ENCODE measurements at regions not wholly inside any gene's neighbourhood (a gene's known extent, or its start where the extent isn't known, plus 50 kb on each side); places are given as distances from the start of the nearest gene placed in this dataset.

- no peak overlapping the region for H3K27ac ChIP-seq
- no peaks in the 10 kb centered on the region for H3K9me3 ChIP-seq
- no peak overlapping the region for H3K9ac ChIP-seq (ENCODE audit: low read depth in 2 of 2, low read length in 2 of 2)
- DNase-seq = no peak
- no peak overlapping the region for H3K4me3 ChIP-seq
- no peak for TF ChIP-seq CTCF (IDR thresholded peaks at IDR 0.05)
- intact Hi-C loops (cut with DNase I) = no loop called here
- no peaks in the 10 kb centered on the region for H3K27me3 ChIP-seq
- H3K4me1 ChIP-seq = no peaks in the 10 kb centered on the region
- H3K36me3 ChIP-seq = no peaks in the 10 kb centered on the region
Measured at GRCh38 chr5:84682531-84682930, 297.9 kb upstream of the EDIL3 start.

- Histone ChIP-seq H3K36me3 (no peaks in the 10 kb centered on the region), H3K9me3 (no peaks in the 10 kb centered on the region), H3K4me3 (no peak overlapping the region), H3K4me1 (no peaks in the 10 kb centered on the region), H3K27me3 (no peaks in the 10 kb centered on the region), H3K9ac (ENCODE audit: low read depth in 2 of 2, low read length in 2 of 2) (no peak overlapping the region), H3K27ac (no peak overlapping the region)
- intact Hi-C loops (cut with DNase I) = no loop called here
- no peak for DNase-seq
- no peak for TF ChIP-seq CTCF (IDR thresholded peaks at IDR 0.05)
Measured at GRCh38 chr5:84680908-84681307, 296.2 kb upstream of the EDIL3 start.

- intact Hi-C loops (cut with DNase I) = no loop called here
- H3K27ac ChIP-seq = no peak overlapping the region
- no peaks in the 10 kb centered on the region for H3K9me3 ChIP-seq
- no peak for TF ChIP-seq CTCF (IDR thresholded peaks at IDR 0.05)
- H3K36me3 ChIP-seq = no peaks in the 10 kb centered on the region
- DNase-seq = no peak
- H3K4me1 ChIP-seq = no peaks in the 10 kb centered on the region
- H3K4me3 ChIP-seq = no peak overlapping the region
- H3K27me3 ChIP-seq = no peaks in the 10 kb centered on the region
- no peak overlapping the region for H3K9ac ChIP-seq (ENCODE audit: low read depth in 2 of 2, low read length in 2 of 2)
Measured at GRCh38 chr5:84673785-84674184, 289.1 kb upstream of the EDIL3 start.

- Histone ChIP-seq H3K27ac (no peak overlapping the region), H3K4me1 (no peaks in the 10 kb centered on the region), H3K9me3 (no peaks in the 10 kb centered on the region), H3K4me3 (no peak overlapping the region), H3K36me3 (no peaks in the 10 kb centered on the region), H3K9ac (ENCODE audit: low read depth in 2 of 2, low read length in 2 of 2) (no peak overlapping the region), H3K27me3 (no peaks in the 10 kb centered on the region)
- intact Hi-C loops (cut with DNase I) = no loop called here
- DNase-seq = no peak
- TF ChIP-seq CTCF (IDR thresholded peaks at IDR 0.05) = no peak
Measured at GRCh38 chr5:84667576-84667975, 282.9 kb upstream of the EDIL3 start.

GRCh38 chr5:84650429-84650828, 265.7 kb upstream of the EDIL3 start:
- intact Hi-C loops (cut with DNase I) = no loop called here
- DNase-seq = no peak
- no peak overlapping the region for H3K4me3 ChIP-seq
- H3K27ac ChIP-seq = no peak overlapping the region
- H3K27me3 ChIP-seq = no peaks in the 10 kb centered on the region
- no peaks in the 10 kb centered on the region for H3K9me3 ChIP-seq
- no peaks in the 10 kb centered on the region for H3K4me1 ChIP-seq
- TF ChIP-seq CTCF (IDR thresholded peaks at IDR 0.05) = no peak
- no peak overlapping the region for H3K9ac ChIP-seq (ENCODE audit: low read depth in 2 of 2, low read length in 2 of 2)
- no peaks in the 10 kb centered on the region for H3K36me3 ChIP-seq

- no peak overlapping the region for H3K27ac ChIP-seq
- intact Hi-C loops (cut with DNase I) = no loop called here
- no peak for DNase-seq
- no peaks in the 10 kb centered on the region for H3K4me1 ChIP-seq
- no peak overlapping the region for H3K9ac ChIP-seq (ENCODE audit: low read depth in 2 of 2, low read length in 2 of 2)
- H3K36me3 ChIP-seq = no peaks in the 10 kb centered on the region
- H3K27me3 ChIP-seq = no peaks in the 10 kb centered on the region
- no peak for TF ChIP-seq CTCF (IDR thresholded peaks at IDR 0.05)
- H3K9me3 ChIP-seq = no peaks in the 10 kb centered on the region
- no peak overlapping the region for H3K4me3 ChIP-seq
Measured at GRCh38 chr5:84647581-84647980, 262.9 kb upstream of the EDIL3 start.
